Upper lobe of left lung (tissue), 6 donors: ENCODE measurements at regions not wholly inside any gene's neighbourhood (a gene's known extent, or its start where the extent isn't known, plus 50 kb on each side); places are given as distances from the start of the nearest gene placed in this dataset.

Source experiments
- ATAC-seq, 2 donors: fragments of 200-7000 bp; cut with Tn5 transposase; one replicate each; pipeline ENCODE4 v1.9.1; 2022; ENCODE audit warnings: mild to moderate bottlenecking in 2 of 2, moderate library complexity in 2 of 2; ENCODE audit not compliant: low FRiP score in 2 of 2
- DNase-seq, 2 donors: peaks; one replicate each; pipeline ENCODE4 v3.0.0-alpha.2; 2019 to 2020
- H3K27ac ChIP-seq, 4 donors: fragments of 200-600 bp; sonication (generic); one replicate each; pipeline ENCODE4 v1.5.1; 2016 to 2019
- H3K27me3 ChIP-seq, 4 donors: fragments of 200-600 bp; sonication (generic); one replicate each; pipeline ENCODE4 v1.5.1; 2017 to 2019
- H3K36me3 ChIP-seq, 4 donors: fragments of 200-600 bp; sonication (generic); one replicate each; pipeline ENCODE4 v1.5.1; 2016 to 2019
- H3K4me1 ChIP-seq, 4 donors: fragments of 200-600 bp; sonication (generic); one replicate each; pipeline ENCODE4 v1.5.1; 2018 to 2019
- H3K4me3 ChIP-seq, 4 donors: fragments of 200-600 bp; sonication (generic); one replicate each; pipeline ENCODE4 v1.5.1; 2017 to 2019; ENCODE audit warnings: mild to moderate bottlenecking in 2 of 4, moderate library complexity in 1 of 4
- H3K9me3 ChIP-seq, 4 donors: fragments of 200-600 bp; sonication (generic); one replicate each; pipeline ENCODE4 v1.5.1; 2018 to 2019
- CTCF ChIP-seq, 6 experiments: fragments of 450-650 bp in 4 of 6; fragments of 200-600 bp in 2 of 6; sonication (generic) in 2 of 6; IDR thresholded peaks; one replicate each; pipeline ENCODE4 v1.5.1; 2016 to 2019; ENCODE audit warnings: antibody characterized with exemption in 6 of 6
- EP300 ChIP-seq, 4 donors: sonication (generic); formaldehyde crosslinking; IDR thresholded peaks; one replicate each; pipeline ENCODE4 v1.5.1; 2017; ENCODE audit warnings: antibody characterized with exemption in 4 of 4, control low read depth in 2 of 4
- POLR2A ChIP-seq, 4 donors: fragments of 450-650 bp; IDR thresholded peaks; one replicate each; pipeline ENCODE4 v1.5.1; 2016 to 2017; ENCODE audit warnings: antibody characterized with exemption in 4 of 4, mild to moderate bottlenecking in 2 of 4
- POLR2AphosphoS5 ChIP-seq, 2 donors: sonication (generic); formaldehyde crosslinking; IDR thresholded peaks; one replicate each; pipeline ENCODE4 v1.5.1; 2017; ENCODE audit warnings: antibody characterized with exemption in 2 of 2
- WGBS, 2 donors: methylation state at CpG; one replicate each; pipeline ENCODE4 v1.1.5; 2017 to 2018; 5-methylcytosine and 5-hydroxymethylcytosine counted together
- donor health status: DM: no; HTN: no; CAD: no; lungs with moderate emphysema.
- donor health status: DM: no; HTN: yes; CAD: no; lungs with severe emphysema.

DNA sequence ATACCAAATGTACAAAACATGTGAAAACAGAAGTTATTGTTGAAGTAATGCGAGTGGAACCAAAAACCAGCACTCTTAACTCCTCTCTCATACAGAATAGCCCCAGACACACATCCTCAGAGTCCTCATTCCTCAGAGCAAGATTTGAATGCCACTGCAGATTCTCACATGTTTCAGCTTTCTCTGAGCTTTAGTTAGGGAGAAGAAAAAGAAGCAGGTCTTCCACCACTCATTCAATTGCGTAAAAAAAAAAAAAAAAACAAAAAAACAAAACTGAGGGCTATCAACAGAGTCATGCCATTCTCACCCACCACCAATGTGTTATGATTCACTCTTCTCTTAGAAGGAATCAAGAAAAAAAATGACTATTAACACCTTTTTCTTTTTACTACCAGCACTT lies 287.7 kb downstream of the IPMK start:
- Histone ChIP-seq H3K4me3 (no peak overlapping the region), H3K9me3 (peaks cover 0 to 3% (median 0%) of the 10 kb centered on the region in 4 donors), H3K4me1 (no peaks in the 10 kb centered on the region), H3K27me3 (no peaks in the 10 kb centered on the region), H3K27ac (no peak overlapping the region), H3K36me3 (no peaks in the 10 kb centered on the region)
- no peak for DNase-seq
- no peak for TF ChIP-seq POLR2AphosphoS5 (IDR thresholded peaks at IDR 0.05)
- no peak for TF ChIP-seq EP300 (IDR thresholded peaks at IDR 0.05)
- no peak for TF ChIP-seq POLR2A (IDR thresholded peaks at IDR 0.05)
- TF ChIP-seq CTCF (IDR thresholded peaks at IDR 0.05), result no peak
- ATAC-seq, result no peak
- WGBS, 2 donors, result 92 to 93% methylated on average over 2 of the region's 2 CpGs

- no peaks in the 10 kb centered on the region for H3K4me1 ChIP-seq
- no peak overlapping the region for H3K27ac ChIP-seq
- no peak for ATAC-seq
Measured at GRCh38 chr10:57979491-57979890, 288.2 kb downstream of the IPMK start.

DNA sequence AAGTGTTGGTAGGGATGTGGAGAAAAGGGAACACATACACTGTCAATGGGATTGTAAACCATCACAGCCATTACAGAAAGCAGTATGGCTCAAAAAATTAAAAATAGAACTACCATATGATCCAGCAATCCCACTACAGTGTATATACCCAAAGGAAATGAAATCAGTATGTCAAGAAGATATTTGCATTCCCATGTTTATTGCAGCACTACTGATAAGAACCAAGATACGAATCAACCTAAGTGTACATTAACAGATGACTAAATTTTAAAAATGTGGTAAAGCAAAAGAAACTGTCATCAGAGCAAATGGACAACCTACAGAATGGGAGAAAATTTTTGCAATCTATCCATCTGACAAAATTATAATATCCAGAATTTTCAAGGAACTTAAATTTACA lies 290.4 kb downstream of the IPMK start:
- Histone ChIP-seq H3K9me3 (peaks cover 0 to 3% (median 0%) of the 10 kb centered on the region in 4 donors), H3K36me3 (no peaks in the 10 kb centered on the region), H3K4me3 (no peak overlapping the region), H3K27me3 (no peaks in the 10 kb centered on the region), H3K27ac (no peak overlapping the region), H3K4me1 (no peaks in the 10 kb centered on the region)
- DNase-seq (no peak), ATAC-seq (no peak)
- TF ChIP-seq POLR2A (IDR thresholded peaks at IDR 0.05) (no peak), CTCF (IDR thresholded peaks at IDR 0.05) (no peak), POLR2AphosphoS5 (IDR thresholded peaks at IDR 0.05) (no peak), EP300 (IDR thresholded peaks at IDR 0.05) (no peak)
- 73 to 85% methylated on average over 1 of the region's 1 CpG for WGBS, 2 donors

More at GRCh38 chr10:57979491-57979890, 288.2 kb downstream of the IPMK start:
- TF ChIP-seq CTCF (IDR thresholded peaks at IDR 0.05), result no peak
- no peak for TF ChIP-seq EP300 (IDR thresholded peaks at IDR 0.05)
- TF ChIP-seq POLR2AphosphoS5 (IDR thresholded peaks at IDR 0.05), result no peak
- no peak for TF ChIP-seq POLR2A (IDR thresholded peaks at IDR 0.05)
- Histone ChIP-seq H3K36me3 (no peaks in the 10 kb centered on the region), H3K27me3 (no peaks in the 10 kb centered on the region), H3K9me3 (peaks cover 0 to 3% (median 0%) of the 10 kb centered on the region in 4 donors), H3K4me3 (no peak overlapping the region)
- DNase-seq, result no peak
- WGBS, 2 donors, result 77 to 81% methylated on average over 4 of the region's 4 CpGs

DNA sequence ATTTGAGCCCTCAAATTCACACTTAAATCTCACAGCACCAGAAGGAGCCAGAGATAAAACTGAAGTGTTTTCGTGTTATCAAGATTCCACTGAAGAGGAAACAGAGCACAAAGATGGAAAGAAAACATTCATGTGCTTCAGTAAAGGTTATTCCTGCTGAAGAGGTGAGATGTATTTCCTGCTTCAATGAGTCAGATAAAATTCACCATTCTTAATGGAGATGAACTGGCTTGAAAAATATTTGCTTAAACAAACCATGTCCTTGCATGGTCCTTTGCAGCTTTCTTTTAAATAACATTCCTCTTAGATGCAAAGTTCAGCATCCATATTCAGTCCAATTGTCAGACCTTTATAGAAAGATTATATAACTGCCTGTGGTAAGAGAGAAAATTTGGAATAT lies 294.2 kb downstream of the IPMK start:
- Histone ChIP-seq H3K9me3 (peaks cover 0 to 3% (median 0%) of the 10 kb centered on the region in 4 donors), H3K27me3 (no peaks in the 10 kb centered on the region), H3K4me3 (no peak overlapping the region), H3K36me3 (no peaks in the 10 kb centered on the region), H3K4me1 (no peaks in the 10 kb centered on the region), H3K27ac (no peak overlapping the region)
- ATAC-seq (no peak), DNase-seq (no peak)
- 34 to 38% methylated on average over 1 of the region's 1 CpG for WGBS, 2 donors
- no peak for TF ChIP-seq POLR2A (IDR thresholded peaks at IDR 0.05)
- TF ChIP-seq POLR2AphosphoS5 (IDR thresholded peaks at IDR 0.05), result no peak
- TF ChIP-seq CTCF (IDR thresholded peaks at IDR 0.05), result no peak
- TF ChIP-seq EP300 (IDR thresholded peaks at IDR 0.05), result no peak

GRCh38 chr10:57972783-57973182 lies 294.9 kb downstream of the IPMK start:
- no peak for DNase-seq
- WGBS, 2 donors, result 91 to 95% methylated on average over 2 of the region's 2 CpGs
- ATAC-seq, result no peak
- Histone ChIP-seq H3K27ac (no peak overlapping the region), H3K9me3 (no peaks in the 10 kb centered on the region), H3K27me3 (no peaks in the 10 kb centered on the region), H3K4me1 (no peaks in the 10 kb centered on the region), H3K4me3 (no peak overlapping the region), H3K36me3 (no peaks in the 10 kb centered on the region)
- TF ChIP-seq POLR2AphosphoS5 (IDR thresholded peaks at IDR 0.05) (no peak), POLR2A (IDR thresholded peaks at IDR 0.05) (no peak), CTCF (IDR thresholded peaks at IDR 0.05) (no peak), EP300 (IDR thresholded peaks at IDR 0.05) (no peak)
